Endothelial cell of umbilical vein (primary cell): ENCODE measurements at regions not wholly inside any gene's neighbourhood (a gene's known extent, or its start where the extent isn't known, plus 50 kb on each side); places are given as distances from the start of the nearest gene placed in this dataset.
A peak's percentile ranks its signal among the peaks of the same experiment; 100 is the strongest.

Experiments used
- BruUV-seq: library from RNA; stranded (reverse); fragments of 400-500 nt; replicated peaks from 2 replicates; lab custom pipeline; 2021; lab: Mats Ljungman, UMichigan
- CTCF ChIA-PET: fragments of 300-600, 350-600 bp; sonication (Branson Sonifier 250); formaldehyde crosslinking; loops from one replicate; lab custom pipeline; 2021; ENCODE audit warnings: antibody characterized with exemption, inconsistent platforms; lab: Charles Lee
- POLR2A ChIA-PET: fragments of 300-600, 350-600 bp; sonication (Branson Sonifier 250); formaldehyde crosslinking; loops from one replicate; lab custom pipeline; 2021; ENCODE audit warnings: antibody characterized with exemption, inconsistent platforms; lab: Charles Lee
- DNase-seq: peaks from one replicate; pipeline ENCODE4 v3.0.0-alpha.2; 2011; ENCODE audit warnings: low read depth, low spot score
- FAIRE-seq: peaks from 2 replicates; lab custom pipeline; 2011; peaks lifted over from hg19 to GRCh38; lab: Jason Lieb, UNC
- H2AFZ ChIP-seq: 2 replicates; pipeline ENCODE4 v1.6.0; 2012; ENCODE audit warnings: low read depth, low read length, control low read depth, inconsistent platforms
- H3K27ac ChIP-seq: 2 replicates; pipeline ENCODE4 v1.5.1; 2011; ENCODE audit warnings: low read depth, mild to moderate bottlenecking, control low read depth, low read length, moderate library complexity; ENCODE audit not compliant: insufficient read depth
- H3K27me3 ChIP-seq, 2 experiments: 2 replicates each; pipeline versions ENCODE4 v1.6.0 to v1.6.1; 2011; ENCODE audit warnings: low read length in 2 of 2, mixed read lengths in 1 of 2; ENCODE audit not compliant: control insufficient read depth in 2 of 2, insufficient read depth in 2 of 2
- H3K36me3 ChIP-seq, 2 experiments: 2 replicates in 1 of 2; 3 replicates in 1 of 2; pipeline ENCODE4 v1.5.1; 2011; ENCODE audit warnings: low read length in 2 of 2, mild to moderate bottlenecking in 1 of 2, moderate library complexity in 1 of 2; ENCODE audit not compliant: control insufficient read depth in 2 of 2, insufficient read depth in 2 of 2; ENCODE audit errors: extremely low read depth in 1 of 2
- H3K4me1 ChIP-seq: 3 replicates; pipeline ENCODE4 v1.5.1; 2011; ENCODE audit warnings: mild to moderate bottlenecking, low read length; ENCODE audit not compliant: control insufficient read depth, insufficient read depth; ENCODE audit errors: extremely low read depth
- H3K4me2 ChIP-seq: 2 replicates; pipeline ENCODE4 v1.6.1; 2011; ENCODE audit warnings: low read length, control low read depth, mixed read lengths; ENCODE audit not compliant: insufficient read depth
- H3K4me3 ChIP-seq, 3 experiments: fragments of 200-600 bp in 1 of 3; sonication (generic), shearing (Covaris generic) in 1 of 3; replicated peaks in 1 of 3; 2 replicates each; pipeline ENCODE4 v1.5.1; 2011 to 2016; ENCODE audit warnings: control low read depth in 3 of 3, low read length in 3 of 3, mild to moderate bottlenecking in 2 of 3, inconsistent platforms in 1 of 3, low read depth in 1 of 3, moderate library complexity in 1 of 3; ENCODE audit not compliant: insufficient read depth in 1 of 3
- H3K79me2 ChIP-seq: 2 replicates; pipeline ENCODE4 v1.6.0; 2012; ENCODE audit warnings: low read length, inconsistent platforms; ENCODE audit not compliant: control insufficient read depth, insufficient read depth
- H3K9ac ChIP-seq: replicated peaks from 2 replicates; pipeline ENCODE3; 2011; ENCODE audit warnings: low read length, control low read depth; ENCODE audit not compliant: insufficient read depth; ENCODE audit errors: extremely low read depth
- H3K9me1 ChIP-seq: replicated peaks from 3 replicates; pipeline ENCODE4 v1.6.0; 2011; ENCODE audit warnings: mild to moderate bottlenecking, low read length; ENCODE audit not compliant: control insufficient read depth, insufficient read depth; ENCODE audit errors: extremely low read depth
- H3K9me3 ChIP-seq: replicated peaks from 2 replicates; pipeline ENCODE4 v1.5.1; 2012; ENCODE audit warnings: low read length, inconsistent platforms; ENCODE audit not compliant: control insufficient read depth, insufficient read depth
- H4K20me1 ChIP-seq: replicated peaks from 2 replicates; pipeline ENCODE3; 2011; ENCODE audit warnings: mild to moderate bottlenecking, low read length; ENCODE audit not compliant: control insufficient read depth, insufficient read depth; ENCODE audit errors: extremely low read depth
- EZH2 ChIP-seq: IDR thresholded peaks from 2 replicates; pipeline ENCODE4 v1.6.1; 2012; ENCODE audit warnings: borderline replicate concordance, low read depth, mild to moderate bottlenecking, moderate library complexity, low read length, inconsistent platforms; ENCODE audit not compliant: severe bottlenecking
- FOS ChIP-seq: IDR thresholded peaks from 2 replicates; pipeline ENCODE4 v1.6.1; 2011; ENCODE audit warnings: mild to moderate bottlenecking, low read length, moderate library complexity, borderline replicate concordance; ENCODE audit not compliant: insufficient read depth
- GATA2 ChIP-seq: IDR thresholded peaks from 2 replicates; pipeline ENCODE4 v1.7.0; 2011; ENCODE audit warnings: low read depth, mild to moderate bottlenecking, moderate library complexity, mixed read lengths, low read length; ENCODE audit not compliant: insufficient read length, insufficient read depth
- JUN ChIP-seq: IDR thresholded peaks from 2 replicates; pipeline ENCODE4 v1.6.1; 2011; ENCODE audit warnings: borderline replicate concordance, low read depth; ENCODE audit not compliant: insufficient read length, insufficient read depth
- MYC ChIP-seq: IDR thresholded peaks from one replicate; pipeline ENCODE4 v1.6.1; 2011; ENCODE audit warnings: mild to moderate bottlenecking, low read depth, low read length
- POLR2A ChIP-seq: IDR thresholded peaks from 2 replicates; pipeline ENCODE4 v1.6.1; 2012; ENCODE audit warnings: low read depth, mild to moderate bottlenecking, control low read depth, low read length
- POLR2AphosphoS5 ChIP-seq: IDR thresholded peaks from 2 replicates; pipeline ENCODE4 v1.6.1; 2012; ENCODE audit warnings: low read depth, mild to moderate bottlenecking, control low read depth, low read length, moderate library complexity; ENCODE audit not compliant: insufficient read depth
- dilution Hi-C: fragments of 300-500 bp; cut with MboI; formaldehyde crosslinking; loops from one replicate; pipeline ENCODE4 v1.15.0; 2019; ENCODE audit warnings: low sequenced_read_pairs; ENCODE audit not compliant: extremely low pct_ligation_motif_present
- intact Hi-C: fragments of 100-400 bp; cut with micrococcal nuclease; formaldehyde crosslinking; loops from one replicate; pipeline ENCODE4 v1.10.0; 2022
- TF ChIP-seq, protein P1 (sequence below): IDR thresholded peaks from 2 replicates; pipeline ENCODE4 v1.6.1; 2011; ENCODE audit not compliant: insufficient read depth, insufficient read length
- TF ChIP-seq, protein P2 (sequence below), 2 donors: IDR thresholded peaks; 1 replicate in 1 of 2; 2 replicates in 1 of 2; pipeline ENCODE4 v1.5.1; 2011; ENCODE audit warnings: low read length in 2 of 2, mild to moderate bottlenecking in 2 of 2, moderate library complexity in 2 of 2, control low read depth in 1 of 2, inconsistent platforms in 1 of 2, low read depth in 1 of 2; ENCODE audit not compliant: insufficient read depth in 1 of 2; ENCODE audit errors: extremely low read depth in 1 of 2

DNA sequence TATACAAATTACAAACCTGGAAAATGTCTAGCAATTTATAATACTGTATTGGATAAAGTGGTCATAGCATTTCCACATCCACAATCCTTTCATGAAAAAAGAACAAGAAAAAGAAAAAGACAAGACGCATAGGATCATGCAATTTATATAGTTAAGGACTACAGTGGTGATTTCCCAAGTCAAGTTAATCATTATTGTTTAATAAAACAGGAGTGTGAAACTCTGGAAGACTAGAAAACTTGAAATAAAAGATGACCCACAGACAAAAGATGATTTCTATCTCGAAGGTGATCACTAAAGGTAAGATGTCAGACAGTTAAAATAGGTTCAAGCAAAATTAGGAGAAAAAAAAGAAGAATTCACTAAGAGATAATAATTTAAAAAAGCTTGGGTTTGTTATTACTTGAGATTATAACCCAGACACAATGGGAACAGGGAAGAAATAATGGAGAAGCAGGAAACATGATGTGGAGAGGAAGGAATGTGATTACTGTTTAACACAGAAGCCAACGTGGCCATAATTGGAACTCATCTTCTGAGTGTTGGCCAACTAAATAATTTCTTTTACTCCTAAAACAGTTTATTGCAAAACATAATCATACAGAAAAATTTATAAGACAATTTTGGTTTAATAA lies 441.2 kb upstream of the ANO3 start:
- Histone ChIP-seq H3K4me2 (no peak overlapping the region), H2AFZ (no peak overlapping the region), H4K20me1 (no peaks in the 10 kb centered on the region), H3K36me3 (no peaks in the 10 kb centered on the region), H3K9ac (no peak overlapping the region), H3K27me3 (no peaks in the 10 kb centered on the region), H3K79me2 (no peaks in the 10 kb centered on the region), H3K4me3 (no peak overlapping the region), H3K4me1 (no peaks in the 10 kb centered on the region), H3K9me1 (no peaks in the 10 kb centered on the region), H3K9me3 (no peaks in the 10 kb centered on the region), H3K27ac (no peak overlapping the region)
- no peak for TF ChIP-seq POLR2A
- no peak for TF ChIP-seq GATA2
- TF ChIP-seq, protein P1, sequence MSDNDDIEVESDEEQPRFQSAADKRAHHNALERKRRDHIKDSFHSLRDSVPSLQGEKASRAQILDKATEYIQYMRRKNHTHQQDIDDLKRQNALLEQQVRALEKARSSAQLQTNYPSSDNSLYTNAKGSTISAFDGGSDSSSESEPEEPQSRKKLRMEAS = no peak
- TF ChIP-seq FOS = no peak
- TF ChIP-seq EZH2 = no peak
- no peak for TF ChIP-seq POLR2AphosphoS5
- TF ChIP-seq, protein P2, sequence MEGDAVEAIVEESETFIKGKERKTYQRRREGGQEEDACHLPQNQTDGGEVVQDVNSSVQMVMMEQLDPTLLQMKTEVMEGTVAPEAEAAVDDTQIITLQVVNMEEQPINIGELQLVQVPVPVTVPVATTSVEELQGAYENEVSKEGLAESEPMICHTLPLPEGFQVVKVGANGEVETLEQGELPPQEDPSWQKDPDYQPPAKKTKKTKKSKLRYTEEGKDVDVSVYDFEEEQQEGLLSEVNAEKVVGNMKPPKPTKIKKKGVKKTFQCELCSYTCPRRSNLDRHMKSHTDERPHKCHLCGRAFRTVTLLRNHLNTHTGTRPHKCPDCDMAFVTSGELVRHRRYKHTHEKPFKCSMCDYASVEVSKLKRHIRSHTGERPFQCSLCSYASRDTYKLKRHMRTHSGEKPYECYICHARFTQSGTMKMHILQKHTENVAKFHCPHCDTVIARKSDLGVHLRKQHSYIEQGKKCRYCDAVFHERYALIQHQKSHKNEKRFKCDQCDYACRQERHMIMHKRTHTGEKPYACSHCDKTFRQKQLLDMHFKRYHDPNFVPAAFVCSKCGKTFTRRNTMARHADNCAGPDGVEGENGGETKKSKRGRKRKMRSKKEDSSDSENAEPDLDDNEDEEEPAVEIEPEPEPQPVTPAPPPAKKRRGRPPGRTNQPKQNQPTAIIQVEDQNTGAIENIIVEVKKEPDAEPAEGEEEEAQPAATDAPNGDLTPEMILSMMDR (IDR thresholded peaks at IDR 0.05; ENCODE audit: extremely low read depth in 1 of 2, insufficient read depth in 1 of 2, low read depth in 1 of 2, low read length in 2 of 2) = no peak
- no peak for TF ChIP-seq JUN
- no peak for TF ChIP-seq MYC
- ChIA-PET POLR2A (no interaction called here), CTCF (no interaction called here)
- no peak for FAIRE-seq
- DNase-seq = peak; percentile 26
- dilution Hi-C loops (no loop called here), intact Hi-C loops (no loop called here)
- BruUV-seq = no TSS peak
